Pancreas (tissue), 10 donors: ENCODE measurements at regions not wholly inside any gene's neighbourhood (a gene's known extent, or its start where the extent isn't known, plus 50 kb on each side); places are given as distances from the start of the nearest gene placed in this dataset.
"Not testable (repeated sequence)": the region's sequence is repeated elsewhere in the genome, so short reads cannot be mapped to it uniquely, and the experiment has no call there.

Experiments
- ATAC-seq, 4 donors: fragments of 200-7000 bp; cut with Tn5 transposase; one replicate each; pipeline versions ENCODE4 v1.8.0 to v1.9.1; 2020; ENCODE audit warnings: mild to moderate bottlenecking in 4 of 4, moderate library complexity in 4 of 4
- DNase-seq, 6 donors: peaks; one replicate each; pipeline ENCODE4 v3.0.0-alpha.2; 2020
- FAIRE-seq: peaks from 2 replicates; lab custom pipeline; 2012; peaks lifted over from hg19 to GRCh38; lab: Jason Lieb, UNC
- H3K27ac ChIP-seq, 4 donors: fragments of 200-600 bp; sonication (generic); 1 replicate in 3 of 4; 2 replicates in 1 of 4; pipeline versions ENCODE4 v1.5.0 to v1.8.0; 2020
- H3K27me3 ChIP-seq, 4 donors: fragments of 200-600 bp; one replicate each; pipeline ENCODE4 v1.8.0; 2021
- H3K36me3 ChIP-seq, 3 donors: fragments of 200-600 bp; sonication (generic) in 1 of 3; one replicate each; pipeline versions ENCODE4 v1.5.0 to v1.8.0; 2020 to 2021
- H3K4me1 ChIP-seq, 3 donors: fragments of 200-600 bp; one replicate each; pipeline ENCODE4 v1.8.0; 2021
- H3K4me3 ChIP-seq, 4 donors: fragments of 200-600 bp; sonication (generic) in 2 of 4; one replicate each; pipeline versions ENCODE4 v1.5.0 to v1.8.0; 2020 to 2021
- H3K9me3 ChIP-seq, 4 donors: fragments of 200-600 bp; one replicate each; pipeline ENCODE4 v1.8.0; 2021
- WGBS, 2 donors: extraction: QIAGEN DNeasy Blood & Tissue Kit; methylation state at CpG; one replicate each; pipeline ENCODE4 v1.1.7; 2013; 5-methylcytosine and 5-hydroxymethylcytosine counted together
- intact Hi-C, 3 donors: fragments of 100-400 bp; cut with DNase I; formaldehyde crosslinking; loops; one replicate each; pipeline versions ENCODE4 v1.11.1 to v1.14.2; 2022
- TF ChIP-seq, protein P1 (sequence below), 4 donors: fragments of 200-600 bp; sonication (generic) in 3 of 4; IDR thresholded peaks; one replicate each; pipeline versions ENCODE4 v1.5.0 to v1.8.0; 2021; ENCODE audit warnings: antibody characterized with exemption in 4 of 4
- donor health status: healthy with polysubstance abuse.
- donor health status: DM: no; HTN: no; CAD: no; lungs with moderate emphysema.
- donor health status: DM: no; HTN: no; CAD: no.
- donor health status: control.
- donor health status: control.
- donor health status: Bipolar disorder and iron deficiency.
- donor health status: DM: yes; HTN: yes; CAD: no.
- donor health status: DM: no; HTN: no; CAD: no.
- donor health status: DM: no; HTN: no; CAD: no.
- donor health status: DM: yes; HTN: yes; CAD: no.

DNA sequence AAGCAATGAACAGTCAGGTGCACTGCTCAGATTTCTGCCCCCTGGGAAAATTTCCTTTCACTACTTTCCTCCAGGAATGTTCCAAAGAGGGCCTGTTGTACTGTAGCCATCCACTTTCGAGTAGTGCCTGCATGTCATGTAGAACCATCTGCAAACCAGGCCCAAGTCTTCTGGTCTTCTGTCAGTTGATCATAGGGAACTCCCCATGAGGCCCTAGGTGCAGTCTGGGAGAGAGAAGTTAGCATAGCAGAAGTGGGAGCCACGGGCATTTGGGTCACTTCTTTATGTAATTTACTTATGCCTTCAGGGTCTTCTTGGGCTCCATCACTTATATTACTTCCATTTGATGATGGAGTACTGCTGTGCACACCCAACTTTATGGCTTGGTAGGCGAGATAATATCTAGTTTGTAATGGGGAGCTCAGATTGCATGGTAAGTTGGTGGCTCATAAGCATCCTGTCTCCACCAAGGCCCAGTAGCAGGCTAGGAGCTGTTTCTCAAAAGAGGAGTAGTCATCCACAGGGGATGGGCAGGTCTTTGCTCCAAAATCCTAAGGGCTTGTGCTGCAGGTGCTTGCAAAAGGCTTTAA, 151.4 kb downstream of the NFKBIZ start:
- Histone ChIP-seq H3K27me3 (no peaks in the 10 kb centered on the region), H3K27ac (no peak overlapping the region), H3K4me1 (no peaks in the 10 kb centered on the region), H3K4me3 (no peak overlapping the region), H3K9me3 (no peaks in the 10 kb centered on the region), H3K36me3 (no peaks in the 10 kb centered on the region)
- FAIRE-seq: no peak
- no peak for ATAC-seq
- no peak for DNase-seq
- intact Hi-C loops: no loop called here
- TF ChIP-seq, protein P1, sequence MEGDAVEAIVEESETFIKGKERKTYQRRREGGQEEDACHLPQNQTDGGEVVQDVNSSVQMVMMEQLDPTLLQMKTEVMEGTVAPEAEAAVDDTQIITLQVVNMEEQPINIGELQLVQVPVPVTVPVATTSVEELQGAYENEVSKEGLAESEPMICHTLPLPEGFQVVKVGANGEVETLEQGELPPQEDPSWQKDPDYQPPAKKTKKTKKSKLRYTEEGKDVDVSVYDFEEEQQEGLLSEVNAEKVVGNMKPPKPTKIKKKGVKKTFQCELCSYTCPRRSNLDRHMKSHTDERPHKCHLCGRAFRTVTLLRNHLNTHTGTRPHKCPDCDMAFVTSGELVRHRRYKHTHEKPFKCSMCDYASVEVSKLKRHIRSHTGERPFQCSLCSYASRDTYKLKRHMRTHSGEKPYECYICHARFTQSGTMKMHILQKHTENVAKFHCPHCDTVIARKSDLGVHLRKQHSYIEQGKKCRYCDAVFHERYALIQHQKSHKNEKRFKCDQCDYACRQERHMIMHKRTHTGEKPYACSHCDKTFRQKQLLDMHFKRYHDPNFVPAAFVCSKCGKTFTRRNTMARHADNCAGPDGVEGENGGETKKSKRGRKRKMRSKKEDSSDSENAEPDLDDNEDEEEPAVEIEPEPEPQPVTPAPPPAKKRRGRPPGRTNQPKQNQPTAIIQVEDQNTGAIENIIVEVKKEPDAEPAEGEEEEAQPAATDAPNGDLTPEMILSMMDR (IDR thresholded peaks at IDR 0.05): no peak
- WGBS, 2 donors: 84 to 94% methylated on average over 3 of the region's 3 CpGs

DNA sequence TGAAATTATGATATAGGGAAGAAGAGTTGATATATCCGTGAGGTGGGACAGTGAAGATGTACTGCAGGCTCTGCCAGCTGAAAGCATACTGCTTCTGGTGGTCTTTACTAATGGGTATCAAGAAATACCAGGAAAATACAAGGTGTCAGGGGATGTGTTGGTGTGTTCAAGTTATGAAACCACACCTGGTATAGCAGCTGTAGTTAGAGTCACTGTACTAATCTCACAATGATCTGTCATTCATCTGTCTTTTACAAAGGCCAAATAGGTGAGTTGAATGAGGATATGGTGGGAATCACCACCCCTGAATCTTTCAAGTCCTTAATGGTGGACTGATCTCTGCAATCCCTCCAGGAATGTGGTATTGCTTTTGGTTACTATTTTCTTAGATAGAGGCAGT, 152.7 kb downstream of the NFKBIZ start:
- DNase-seq (no peak), FAIRE-seq (no peak), ATAC-seq (no peak)
- peaks cover 0 to 2% (median 0%) of the 10 kb centered on the region in 3 donors for H3K4me1 ChIP-seq
- WGBS, 2 donors: 89 to 93% methylated on average over 1 of the region's 1 CpG
- TF ChIP-seq, protein P1 (IDR thresholded peaks at IDR 0.05): no peak
- no peaks in the 10 kb centered on the region for H3K36me3 ChIP-seq
- H3K9me3 ChIP-seq: no peaks in the 10 kb centered on the region
- no peak overlapping the region for H3K4me3 ChIP-seq
- intact Hi-C loops: no loop called here
- H3K27ac ChIP-seq: no peak overlapping the region
- no peaks in the 10 kb centered on the region for H3K27me3 ChIP-seq

DNA sequence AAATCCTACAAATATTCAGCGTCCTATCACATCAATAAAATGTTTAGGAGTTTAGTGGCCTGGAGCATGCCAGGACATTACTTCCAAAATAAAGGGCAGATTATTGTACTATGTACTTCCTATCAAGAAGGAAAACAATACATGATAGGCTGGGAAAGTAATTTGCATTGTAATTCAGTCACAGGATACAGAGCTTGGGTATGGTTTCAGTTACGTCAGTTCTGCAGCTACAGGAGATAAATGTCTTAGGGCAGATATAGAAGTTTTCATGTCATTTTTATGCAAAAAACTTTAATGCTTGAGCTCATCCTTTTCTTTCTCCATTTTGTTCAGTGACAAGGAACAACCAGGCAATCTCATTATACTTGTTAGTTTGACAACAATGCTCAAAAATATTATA, 155.2 kb downstream of the NFKBIZ start:
- no peaks in the 10 kb centered on the region for H3K9me3 ChIP-seq
- no peaks in the 10 kb centered on the region for H3K36me3 ChIP-seq
- intact Hi-C loops: no loop called here
- H3K27ac ChIP-seq: no peak overlapping the region
- H3K27me3 ChIP-seq: no peaks in the 10 kb centered on the region
- DNase-seq (no peak), ATAC-seq (no peak), FAIRE-seq (no peak)
- H3K4me1 ChIP-seq: peaks cover 0 to 3% (median 0%) of the 10 kb centered on the region in 3 donors
- H3K4me3 ChIP-seq: no peak overlapping the region
- TF ChIP-seq, protein P1 (IDR thresholded peaks at IDR 0.05): no peak
- WGBS, 2 donors: 93 to 96% methylated on average over 2 of the region's 2 CpGs

DNA sequence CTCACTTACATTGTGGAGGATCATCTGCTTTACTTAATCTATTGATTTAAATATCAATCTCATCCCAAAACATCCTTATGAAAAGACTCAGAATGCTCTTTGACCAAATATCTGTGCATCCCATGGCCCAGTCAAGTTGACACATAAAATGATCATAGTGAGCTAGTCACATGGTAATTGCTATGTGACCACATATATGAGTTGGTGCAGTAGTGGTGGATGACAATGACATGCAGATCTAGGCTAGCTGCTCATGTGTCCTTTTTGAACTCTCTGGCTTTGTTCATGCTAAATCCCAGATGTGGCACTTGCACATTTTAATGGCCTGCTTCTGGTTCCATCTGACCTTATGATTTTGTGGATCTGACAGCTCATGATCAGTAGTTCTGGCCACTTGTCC, 156.2 kb downstream of the NFKBIZ start:
- no peak for ATAC-seq
- H3K27ac ChIP-seq: no peak overlapping the region
- no peaks in the 10 kb centered on the region for H3K27me3 ChIP-seq
- no peaks in the 10 kb centered on the region for H3K36me3 ChIP-seq
- intact Hi-C loops: no loop called here
- peaks cover 0 to 3% (median 0%) of the 10 kb centered on the region in 3 donors for H3K4me1 ChIP-seq
- H3K9me3 ChIP-seq: no peaks in the 10 kb centered on the region
- DNase-seq: no peak
- no peak overlapping the region for H3K4me3 ChIP-seq
- TF ChIP-seq, protein P1 (IDR thresholded peaks at IDR 0.05): no peak
- no peak for FAIRE-seq

DNA sequence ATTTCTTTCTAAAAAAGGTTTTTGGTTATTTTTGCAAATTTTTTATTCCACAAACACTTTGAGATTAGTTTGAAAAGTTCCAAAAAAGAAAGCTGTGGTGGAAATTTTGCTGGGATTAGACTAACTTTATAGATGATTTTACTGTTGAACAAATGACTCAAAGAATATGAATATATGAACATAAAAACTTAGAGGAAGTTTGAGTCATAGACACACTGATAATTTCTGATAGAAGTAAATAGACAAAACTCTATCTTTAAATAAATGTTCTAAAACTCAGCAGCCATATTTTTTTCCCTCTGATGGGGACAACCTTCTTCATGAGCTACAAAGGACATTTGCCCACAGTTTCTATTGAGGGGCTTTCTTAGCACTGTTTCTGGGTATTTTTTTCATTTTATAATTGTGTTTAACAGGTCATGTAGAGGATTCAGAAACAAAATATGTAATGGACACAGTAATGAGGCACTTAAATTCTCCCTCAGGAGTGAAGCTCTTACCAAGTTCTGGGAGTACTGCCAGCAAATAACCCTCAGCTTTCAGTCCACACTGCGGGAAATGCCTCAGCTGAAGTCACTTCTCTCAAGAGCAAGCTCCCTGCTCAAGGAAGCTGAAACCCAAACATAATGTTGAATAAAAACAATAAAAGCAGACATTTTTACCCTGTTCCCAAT, 157.6 kb downstream of the NFKBIZ start:
- 4 to 6% methylated on average over 1 of the region's 1 CpG for WGBS, 2 donors
- peak in 3 of 4 donors; percentile 69 to 88 (median 82) for ATAC-seq

DNA sequence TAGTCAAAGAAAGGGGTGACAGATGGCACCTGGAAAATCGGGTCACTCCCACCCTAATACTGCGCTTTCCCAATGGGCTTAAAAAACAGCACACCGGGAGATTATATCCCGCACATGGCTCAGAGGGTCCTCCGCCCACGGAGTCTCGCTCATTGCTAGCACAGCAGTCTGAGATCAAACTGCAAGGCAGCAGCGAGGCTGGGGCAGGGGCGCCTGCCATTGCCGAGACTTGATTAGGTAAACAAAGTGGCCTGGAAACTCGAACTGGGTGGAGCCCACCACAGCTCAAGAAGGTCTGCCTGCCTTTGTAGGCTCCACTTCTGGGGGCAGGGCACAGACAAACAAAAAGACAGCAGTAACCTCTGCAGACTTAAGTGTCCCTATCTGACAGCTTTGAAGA, 159.1 kb downstream of the NFKBIZ start:
- H3K9me3 ChIP-seq, H3K27ac ChIP-seq, ATAC-seq, H3K4me1 ChIP-seq, H3K36me3 ChIP-seq, FAIRE-seq, intact Hi-C loops, H3K4me3 ChIP-seq, H3K27me3 ChIP-seq: not testable (repeated sequence)
- WGBS, 2 donors: 79 to 87% methylated on average over 11 of the region's 11 CpGs
- DNase-seq: peak in 2 of 6 donors; percentile 23 to 42

More for the DNA sequence above, 157.6 kb downstream of the NFKBIZ start:
- intact Hi-C loops: no loop called here
- FAIRE-seq (no peak), DNase-seq (peak in 1 of 6 donors; percentile 42)
- no peaks in the 10 kb centered on the region for H3K27me3 ChIP-seq
- H3K4me3 ChIP-seq: no peak overlapping the region
- H3K4me1 ChIP-seq: peaks cover 0 to 3% (median 0%) of the 10 kb centered on the region in 3 donors
- no peaks in the 10 kb centered on the region for H3K9me3 ChIP-seq
- no peak overlapping the region for H3K27ac ChIP-seq
- H3K36me3 ChIP-seq: no peaks in the 10 kb centered on the region
- TF ChIP-seq, protein P1 (IDR thresholded peaks at IDR 0.05): no peak
